ENCODE measurements at regions not wholly inside any gene's neighbourhood (a gene's known extent, or its start where the extent isn't known, plus 50 kb on each side); places are given as distances from the start of the nearest gene placed in this dataset.

- DNase-seq (ENCODE audit: low spot score) (no peak), ATAC-seq (peak; percentile 42; the same call in 2 of the 3 replicates)
- H2AFZ ChIP-seq: 0 out of 2 replicates have a peak overlapping the region, but pooled peaks have one; percentile 80
- H3K9me3 Mint-ChIP-seq: peaks cover 12% of the 10 kb centered on the region
- no peaks in the 10 kb centered on the region for H3K9me2 ChIP-seq (ENCODE audit: insufficient read depth)
- H3K36me3 ChIP-seq (ENCODE audit: insufficient read depth): no peaks in the 10 kb centered on the region
- peaks cover 4% of the 10 kb centered on the region; the same call in 2 of the 3 replicates for H3K36me3 Mint-ChIP-seq (ENCODE audit: low read depth)
- no peaks in the 10 kb centered on the region for H3K4me1 ChIP-seq (ENCODE audit: insufficient read depth)
- H3K27ac Mint-ChIP-seq: no peak overlapping the region
- H3K4me3 ChIP-seq: no peak overlapping the region
- H3K79me2 ChIP-seq (replicated peaks; ENCODE audit: insufficient read depth): no peaks in the 10 kb centered on the region
- peaks cover 2% of the 10 kb centered on the region for H3K27me3 Mint-ChIP-seq (ENCODE audit: insufficient read depth, low read depth, poor library complexity)
- no peaks in the 10 kb centered on the region for H4K20me1 ChIP-seq (replicated peaks; ENCODE audit: insufficient read depth)
- H3F3A ChIP-seq (replicated peaks; ENCODE audit: low read depth): no peaks in the 10 kb centered on the region
- H3K27ac ChIP-seq (ENCODE audit: low read depth): no peak overlapping the region
- H3K4me3 Mint-ChIP-seq: no peak overlapping the region
- no peaks in the 10 kb centered on the region for H3K27me3 ChIP-seq (ENCODE audit: insufficient read depth)
- TF ChIP-seq CTCF (conservative IDR thresholded peaks at IDR 0.05; ENCODE audit: low read depth in 2 of 2) (peak in 1 of 2 experiments; percentile 54; a peak in 3 of 4 replicates), EZH2 (IDR thresholded peaks at IDR 0.05; ENCODE audit: low read depth, unreplicated experiment) (no peak), POLR2AphosphoS5 (IDR thresholded peaks at IDR 0.05; ENCODE audit: low read depth) (no peak)
- no peak overlapping the region for H3K4me2 ChIP-seq
- peaks cover 4% of the 10 kb centered on the region; the same call in 1 of the 3 replicates for H3K4me1 Mint-ChIP-seq
These were observed 277.5 kb upstream of the MVB12B start for GRCh38 chr9:126049088-126049487.

GRCh38 chr9:126049896-126050604, 276.6 kb upstream of the MVB12B start:
- TF ChIP-seq POLR2AphosphoS5 (IDR thresholded peaks at IDR 0.05; ENCODE audit: low read depth) (no peak), CTCF (conservative IDR thresholded peaks at IDR 0.05; ENCODE audit: low read depth in 2 of 2) (peak; percentile 15 to 24; a peak in 2 of 4 replicates)
- no peak overlapping the region for H3K4me3 ChIP-seq
- H3K27ac ChIP-seq (ENCODE audit: low read depth): no peak overlapping the region
- ATAC-seq (peak; percentile 47), DNase-seq (ENCODE audit: low spot score) (no peak)
- no peak overlapping the region for H3K4me3 Mint-ChIP-seq
- H3K79me2 ChIP-seq (replicated peaks; ENCODE audit: insufficient read depth): no peaks in the 10 kb centered on the region
- H4K20me1 ChIP-seq (replicated peaks; ENCODE audit: insufficient read depth): no peaks in the 10 kb centered on the region
- peaks cover 4% of the 10 kb centered on the region; the same call in 2 of the 3 replicates for H3K36me3 Mint-ChIP-seq (ENCODE audit: low read depth)
- H3K9me3 Mint-ChIP-seq: peaks cover 12% of the 10 kb centered on the region
- H3K4me1 Mint-ChIP-seq: peaks cover 4% of the 10 kb centered on the region; the same call in 1 of the 3 replicates
- no peaks in the 10 kb centered on the region for H3K27me3 ChIP-seq (ENCODE audit: insufficient read depth)
- peaks cover 2% of the 10 kb centered on the region for H3K27me3 Mint-ChIP-seq (ENCODE audit: insufficient read depth, low read depth, poor library complexity)
- no peak overlapping the region for H2AFZ ChIP-seq
- H3F3A ChIP-seq (replicated peaks; ENCODE audit: low read depth): no peaks in the 10 kb centered on the region
- H3K27ac Mint-ChIP-seq: no peak overlapping the region
- no peaks in the 10 kb centered on the region for H3K4me1 ChIP-seq (ENCODE audit: insufficient read depth)
- H3K36me3 ChIP-seq (ENCODE audit: insufficient read depth): no peaks in the 10 kb centered on the region
- no peaks in the 10 kb centered on the region for H3K9me2 ChIP-seq (ENCODE audit: insufficient read depth)
- H3K4me2 ChIP-seq: no peak overlapping the region

GRCh38 chr9:126050605-126050990, 276.0 kb upstream of the MVB12B start:
- H3K4me3 Mint-ChIP-seq: no peak overlapping the region
- H3K27ac ChIP-seq (ENCODE audit: low read depth): no peak overlapping the region
- no peaks in the 10 kb centered on the region for H3K27me3 ChIP-seq (ENCODE audit: insufficient read depth)
- peaks cover 4% of the 10 kb centered on the region; the same call in 1 of the 3 replicates for H3K4me1 Mint-ChIP-seq
- no peaks in the 10 kb centered on the region for H3F3A ChIP-seq (replicated peaks; ENCODE audit: low read depth)
- peaks cover 8% of the 10 kb centered on the region for H3K9me3 Mint-ChIP-seq
- no peaks in the 10 kb centered on the region for H3K36me3 ChIP-seq (ENCODE audit: insufficient read depth)
- no peaks in the 10 kb centered on the region for H3K4me1 ChIP-seq (ENCODE audit: insufficient read depth)
- no peaks in the 10 kb centered on the region for H3K79me2 ChIP-seq (replicated peaks; ENCODE audit: insufficient read depth)
- H3K27me3 Mint-ChIP-seq (ENCODE audit: insufficient read depth, low read depth, poor library complexity): peaks cover 2% of the 10 kb centered on the region
- H3K36me3 Mint-ChIP-seq (ENCODE audit: low read depth): peaks cover 4% of the 10 kb centered on the region; the same call in 2 of the 3 replicates
- H3K9me2 ChIP-seq (ENCODE audit: insufficient read depth): no peaks in the 10 kb centered on the region
- H3K27ac Mint-ChIP-seq: no peak overlapping the region
- H4K20me1 ChIP-seq (replicated peaks; ENCODE audit: insufficient read depth): no peaks in the 10 kb centered on the region
- H2AFZ ChIP-seq: no peak overlapping the region
- H3K4me3 ChIP-seq: no peak overlapping the region
- H3K4me2 ChIP-seq: no peak overlapping the region
- ATAC-seq (no peak), DNase-seq (ENCODE audit: low spot score) (no peak)
- TF ChIP-seq CTCF (conservative IDR thresholded peaks at IDR 0.05; ENCODE audit: low read depth in 2 of 2) (no peak), ZNF114 (CRISPR knock-in tag; IDR thresholded peaks at IDR 0.05) (no peak), EZH2 (IDR thresholded peaks at IDR 0.05; ENCODE audit: low read depth, unreplicated experiment) (no peak), CREB1 (CRISPR knock-in tag; IDR thresholded peaks at IDR 0.05; ENCODE audit: low read depth) (no peak), NANOG (IDR thresholded peaks at IDR 0.05; ENCODE audit: borderline replicate concordance) (no peak), STAT1 (IDR thresholded peaks at IDR 0.05; ENCODE audit: unreplicated experiment) (no peak), ETS1 (IDR thresholded peaks at IDR 0.05) (no peak), EZH2phosphoT487 (IDR thresholded peaks at IDR 0.05; ENCODE audit: unreplicated experiment) (no peak), ZNF331 (CRISPR knock-in tag; IDR thresholded peaks at IDR 0.05; ENCODE audit: low read depth) (no peak), POLR2AphosphoS5 (IDR thresholded peaks at IDR 0.05; ENCODE audit: low read depth) (no peak)

Measured in GM23338 (cell line).